K562 (cell line): ENCODE measurements at regions not wholly inside any gene's neighbourhood (a gene's known extent, or its start where the extent isn't known, plus 50 kb on each side); places are given as distances from the start of the nearest gene placed in this dataset.
A peak's percentile ranks its signal among the peaks of the same experiment; 100 is the strongest.

Experiments
- ATF4 ChIP-seq: fragments of 450-650 bp; formaldehyde crosslinking; IDR thresholded peaks from 2 replicates; pipeline ENCODE4 v1.4.0; 2022; ENCODE audit warnings: mild to moderate bottlenecking, moderate library complexity
- CEBPB ChIP-seq: fragments of 450-650 bp; IDR thresholded peaks from 2 replicates; pipeline ENCODE4 v1.6.1; 2016; ENCODE audit warnings: missing genetic modification characterization, missing compliant biosample characterization
- CEBPG ChIP-seq, 3 experiments: fragments of 200-800 bp in 1 of 3; sonication (Bioruptor generic) in 1 of 3; sonication (generic) in 1 of 3; formaldehyde crosslinking in 1 of 3; IDR thresholded peaks in 2 of 3; conservative IDR thresholded peaks in 1 of 3; 2 replicates each; pipeline versions ENCODE4 v1.6.1 to v1.8.0; 2016 to 2022; ENCODE audit warnings: missing compliant biosample characterization in 2 of 3, missing genetic modification characterization in 2 of 3, mild to moderate bottlenecking in 1 of 3, missing genetic modification reagents in 1 of 3
- ELF1 ChIP-seq: fragments of 200-800 bp; sonication (Bioruptor generic); IDR thresholded peaks from 2 replicates; pipeline ENCODE4 v1.6.1; 2016; ENCODE audit warnings: missing genetic modification characterization, missing compliant biosample characterization
- FOXK1 ChIP-seq: sonication (generic); formaldehyde crosslinking; IDR thresholded peaks from 2 replicates; pipeline ENCODE4 v1.8.0; 2022; ENCODE audit warnings: missing genetic modification reagents, mild to moderate bottlenecking, borderline replicate concordance
- FOXP1 ChIP-seq: sonication (generic); formaldehyde crosslinking; IDR thresholded peaks from 2 replicates; pipeline ENCODE4 v1.8.0; 2022; ENCODE audit warnings: mild to moderate bottlenecking, missing genetic modification reagents
- HES1 ChIP-seq: fragments of 450-650 bp; IDR thresholded peaks from 2 replicates; pipeline ENCODE4 v1.6.1; 2016; ENCODE audit warnings: low read depth, mild to moderate bottlenecking, moderate library complexity
- HIVEP1 ChIP-seq: fragments of 250-450 bp; sonication (Bioruptor Pico); IDR thresholded peaks from 2 replicates; pipeline ENCODE4 v1.4.0; 2020; ENCODE audit warnings: mild to moderate bottlenecking
- KAT2B ChIP-seq: IDR thresholded peaks from one replicate; pipeline ENCODE4 v1.6.1; 2012; ENCODE audit warnings: low read depth, mild to moderate bottlenecking, control low read depth, inconsistent platforms, low read length, moderate library complexity
- KLF1 ChIP-seq: fragments of 450-650 bp; IDR thresholded peaks from 2 replicates; pipeline ENCODE4 v1.6.1; 2016; ENCODE audit warnings: missing genetic modification characterization, missing compliant biosample characterization
- NFYB ChIP-seq: IDR thresholded peaks from 2 replicates; pipeline ENCODE4 v1.6.1; 2011; ENCODE audit warnings: mild to moderate bottlenecking, moderate library complexity; ENCODE audit not compliant: insufficient read length; ENCODE audit errors: extremely low read depth
- PHB2 ChIP-seq: fragments of 450-650 bp; IDR thresholded peaks from 2 replicates; pipeline ENCODE4 v1.6.1; 2017; ENCODE audit warnings: low read depth
- RAD21 ChIP-seq, 2 experiments: fragments of 250-450 bp in 1 of 2; fragments of 450-650 bp in 1 of 2; sonication (Bioruptor Pico) in 1 of 2; formaldehyde crosslinking in 1 of 2; IDR thresholded peaks in 1 of 2; conservative IDR thresholded peaks in 1 of 2; 2 replicates each; pipeline versions ENCODE4 v1.4.0 to v1.8.0; 2020 to 2022; ENCODE audit warnings: mild to moderate bottlenecking in 2 of 2, moderate library complexity in 1 of 2
- SMAD3 ChIP-seq: fragments of 450-650 bp; formaldehyde crosslinking; conservative IDR thresholded peaks from 2 replicates; pipeline ENCODE4 v1.4.0; 2020; ENCODE audit warnings: mild to moderate bottlenecking
- STAT5A ChIP-seq: IDR thresholded peaks from 2 replicates; pipeline ENCODE4 v1.6.1; 2012; ENCODE audit warnings: low read length, inconsistent platforms, borderline replicate concordance
- TAL1 ChIP-seq: fragments of 450-650 bp; IDR thresholded peaks from 2 replicates; pipeline ENCODE4 v1.6.1; 2016; ENCODE audit warnings: mild to moderate bottlenecking
- TBL1XR1 ChIP-seq, 2 experiments: IDR thresholded peaks; 2 replicates each; pipeline ENCODE4 v1.6.1; 2012; ENCODE audit warnings: improper control_type of control experiment in 2 of 2, low read length in 2 of 2, mild to moderate bottlenecking in 1 of 2
- ZBTB33 ChIP-seq: sonication (generic); formaldehyde crosslinking; IDR thresholded peaks from 2 replicates; pipeline ENCODE4 v1.8.1; 2023; ENCODE audit warnings: mild to moderate bottlenecking, missing genetic modification reagents
- ZNF140 ChIP-seq: fragments of 250-450 bp; sonication (Bioruptor Pico); IDR thresholded peaks from 2 replicates; pipeline ENCODE4 v1.8.0; 2021; ENCODE audit warnings: moderate library complexity, mild to moderate bottlenecking, inconsistent platforms
- ZNF263 ChIP-seq: sonication (generic); formaldehyde crosslinking; IDR thresholded peaks from 2 replicates; pipeline ENCODE4 v1.8.0; 2022; ENCODE audit warnings: mild to moderate bottlenecking, missing genetic modification reagents, borderline replicate concordance
- ZNF277 ChIP-seq: fragments of 250-450 bp; sonication (Bioruptor Pico); IDR thresholded peaks from 2 replicates; pipeline ENCODE4 v1.8.0; 2022; ENCODE audit warnings: inconsistent platforms, mild to moderate bottlenecking, moderate library complexity, borderline replicate concordance
- ZNF584 ChIP-seq: fragments of 200-800 bp; sonication (Bioruptor generic); IDR thresholded peaks from 2 replicates; pipeline ENCODE4 v1.6.1; 2016; ENCODE audit warnings: low read depth, mild to moderate bottlenecking, missing genetic modification characterization, missing compliant biosample characterization
- ZNF740 ChIP-seq, 3 experiments: fragments of 200-800 bp in 1 of 3; sonication (Bioruptor generic) in 1 of 3; sonication (generic) in 1 of 3; formaldehyde crosslinking in 1 of 3; IDR thresholded peaks; 2 replicates each; pipeline versions ENCODE4 v1.6.1 to v1.8.0; 2016 to 2022; ENCODE audit warnings: mild to moderate bottlenecking in 2 of 3, missing compliant biosample characterization in 2 of 3, missing genetic modification characterization in 2 of 3, missing genetic modification reagents in 1 of 3

- TF ChIP-seq ZNF140 (CRISPR knock-in tag) (no peak), CEBPB (no peak), CEBPG (CRISPR knock-in tag; IDR thresholded peaks at IDR 0.05) (no peak), CEBPG (tag; conservative IDR thresholded peaks at IDR 0.05 in 1 of 2, IDR thresholded peaks at IDR 0.05 in 1 of 2) (no peak), PHB2 (no peak), HES1 (peak; percentile 75; the same call in 1 of the 2 replicates), KLF1 (tag) (no peak), RAD21 (CRISPR knock-in tag; conservative IDR thresholded peaks at IDR 0.05 in 1 of 2, IDR thresholded peaks at IDR 0.05 in 1 of 2) (no peak), ZNF277 (CRISPR knock-in tag) (no peak), ELF1 (tag) (no peak), ZNF584 (CRISPR knock-in tag) (no peak), HIVEP1 (CRISPR knock-in tag) (no peak), FOXK1 (CRISPR knock-in tag) (no peak), FOXP1 (CRISPR knock-in tag) (no peak), ZNF263 (CRISPR knock-in tag) (no peak), ZBTB33 (CRISPR knock-in tag) (no peak), ATF4 (CRISPR knock-in tag) (no peak), NFYB (no peak), KAT2B (no peak), ZNF740 (CRISPR knock-in tag; IDR thresholded peaks at IDR 0.05) (no peak), ZNF740 (tag; IDR thresholded peaks at IDR 0.05) (no peak), TAL1 (peak; percentile 32; the same call in 1 of the 2 replicates), SMAD3 (CRISPR knock-in tag) (no peak), STAT5A (peak; percentile 56), TBL1XR1 (IDR thresholded peaks at IDR 0.05; ENCODE audit: low read length in 2 of 2) (0 out of 4 replicates have a peak, but pooled peaks of 1 of the 2 experiments have one; percentile 20)
Observed at GRCh38 chr2:158738363-158738762, 56.8 kb upstream of the DAPL1 start (continued).
